ENCODE measurements at regions not wholly inside any gene's neighbourhood (a gene's known extent, or its start where the extent isn't known, plus 50 kb on each side); places are given as distances from the start of the nearest gene placed in this dataset.

GRCh38 chr3:76063811-76064210, 278.5 kb upstream of the ZNF717 start:
- TF ChIP-seq PML (IDR thresholded peaks at IDR 0.05; ENCODE audit: low read length) (no peak), NFYB (IDR thresholded peaks at IDR 0.05; ENCODE audit: extremely low read depth, insufficient read length) (no peak), KLF1 (tag; IDR thresholded peaks at IDR 0.05) (no peak)

Measured in K562 (cell line).